Uterus (tissue), 2 donors: ENCODE measurements at regions not wholly inside any gene's neighbourhood (a gene's known extent, or its start where the extent isn't known, plus 50 kb on each side); places are given as distances from the start of the nearest gene placed in this dataset.
"Not testable (repeated sequence)": the region's sequence is repeated elsewhere in the genome, so short reads cannot be mapped to it uniquely, and the experiment has no call there.

Experiments
- POLR2A ChIP-seq, 2 donors: fragments of 450-650 bp; IDR thresholded peaks; one replicate each; pipeline ENCODE4 v1.6.1; 2016; ENCODE audit warnings: antibody characterized with exemption in 2 of 2, mild to moderate bottlenecking in 1 of 2, moderate library complexity in 1 of 2
- TF ChIP-seq, protein P1 (sequence below), 4 experiments: fragments of 200-600 bp in 2 of 4; fragments of 450-650 bp in 2 of 4; sonication (generic) in 2 of 4; IDR thresholded peaks; one replicate each; pipeline ENCODE4 v1.5.1; 2016 to 2019; ENCODE audit warnings: antibody characterized with exemption in 4 of 4, mild to moderate bottlenecking in 2 of 4, moderate library complexity in 1 of 4

DNA sequence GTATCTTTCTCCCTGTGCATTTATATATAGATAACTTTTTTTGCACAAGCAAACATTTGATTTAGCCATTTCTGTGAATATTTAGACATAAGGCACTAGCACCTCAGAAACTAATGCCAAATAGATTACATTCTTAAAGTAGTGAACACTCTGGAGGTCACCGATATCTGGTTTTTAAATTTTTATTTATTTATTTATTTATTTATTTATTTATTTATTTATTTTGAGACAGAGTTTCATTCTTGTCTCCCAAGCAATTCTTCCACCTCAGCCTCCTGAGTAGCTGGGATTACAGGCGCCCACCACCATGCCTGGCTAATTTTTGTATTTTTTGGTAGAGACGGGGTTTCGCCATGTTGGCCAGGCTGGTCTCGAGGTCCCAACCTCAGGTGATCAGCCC lies 67.9 kb upstream of the FST start:
- TF ChIP-seq, protein P1, sequence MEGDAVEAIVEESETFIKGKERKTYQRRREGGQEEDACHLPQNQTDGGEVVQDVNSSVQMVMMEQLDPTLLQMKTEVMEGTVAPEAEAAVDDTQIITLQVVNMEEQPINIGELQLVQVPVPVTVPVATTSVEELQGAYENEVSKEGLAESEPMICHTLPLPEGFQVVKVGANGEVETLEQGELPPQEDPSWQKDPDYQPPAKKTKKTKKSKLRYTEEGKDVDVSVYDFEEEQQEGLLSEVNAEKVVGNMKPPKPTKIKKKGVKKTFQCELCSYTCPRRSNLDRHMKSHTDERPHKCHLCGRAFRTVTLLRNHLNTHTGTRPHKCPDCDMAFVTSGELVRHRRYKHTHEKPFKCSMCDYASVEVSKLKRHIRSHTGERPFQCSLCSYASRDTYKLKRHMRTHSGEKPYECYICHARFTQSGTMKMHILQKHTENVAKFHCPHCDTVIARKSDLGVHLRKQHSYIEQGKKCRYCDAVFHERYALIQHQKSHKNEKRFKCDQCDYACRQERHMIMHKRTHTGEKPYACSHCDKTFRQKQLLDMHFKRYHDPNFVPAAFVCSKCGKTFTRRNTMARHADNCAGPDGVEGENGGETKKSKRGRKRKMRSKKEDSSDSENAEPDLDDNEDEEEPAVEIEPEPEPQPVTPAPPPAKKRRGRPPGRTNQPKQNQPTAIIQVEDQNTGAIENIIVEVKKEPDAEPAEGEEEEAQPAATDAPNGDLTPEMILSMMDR (IDR thresholded peaks at IDR 0.05): not testable (repeated sequence)
- TF ChIP-seq POLR2A (IDR thresholded peaks at IDR 0.05): not testable (repeated sequence)
